ENCODE measurements at regions not wholly inside any gene's neighbourhood (a gene's known extent, or its start where the extent isn't known, plus 50 kb on each side); places are given as distances from the start of the nearest gene placed in this dataset.
"Not testable (repeated sequence)": the region's sequence is repeated elsewhere in the genome, so short reads cannot be mapped to it uniquely, and the experiment has no call there.

- POLR2A ChIA-PET: no interaction called here
- CTCF ChIA-PET: interaction anchor here (0.6 kb wide), 1 partner anchor 349 kb away, joined by 3 read pairs; no protein-coding TSS in a partner anchor
- Mint-ChIP-seq H3K9me3 (ENCODE audit: unreplicated experiment) (no peaks in the 10 kb centered on the region), H3K4me3 (ENCODE audit: unreplicated experiment) (no peak overlapping the region), H3K27me3 (ENCODE audit: insufficient read depth, unreplicated experiment) (no peaks in the 10 kb centered on the region), H3K36me3 (ENCODE audit: insufficient read depth, unreplicated experiment) (no peaks in the 10 kb centered on the region), H3K4me1 (ENCODE audit: insufficient read depth, unreplicated experiment) (no peaks in the 10 kb centered on the region), H3K27ac (ENCODE audit: low read depth, unreplicated experiment) (no peak overlapping the region)
- no peak for DNase-seq (ENCODE audit: unreplicated experiment)
- intact Hi-C loops (cut with micrococcal nuclease): no loop called here
- TF ChIP-seq CTCF (IDR thresholded peaks at IDR 0.05; ENCODE audit: unreplicated experiment): no peak
- BruUV-seq (replicated peaks): no TSS peak
Measured at GRCh38 chrX:150100261-150100660, 162.0 kb upstream of the EOLA2 start.

DNA sequence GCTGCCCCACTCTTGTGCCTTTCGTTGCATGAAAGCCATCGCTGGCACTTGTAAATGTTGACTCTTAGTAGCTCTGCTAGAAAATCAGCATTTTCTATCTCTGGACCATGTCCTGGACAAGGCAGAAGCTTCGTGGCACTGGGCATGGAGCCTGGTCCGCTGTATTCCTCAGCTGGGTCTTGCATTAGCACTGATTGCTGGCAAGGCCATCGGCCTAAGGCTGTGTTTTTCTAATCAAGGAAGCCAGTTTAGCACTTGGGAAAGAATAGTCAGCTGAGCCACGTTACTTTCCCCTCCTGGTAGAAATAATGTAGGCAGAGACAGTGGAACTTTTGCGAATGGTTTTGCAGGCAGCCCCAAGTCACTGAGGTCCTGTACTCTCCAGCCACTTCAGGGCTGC, 180.2 kb upstream of the EOLA2 start:
- H3K27ac Mint-ChIP-seq (ENCODE audit: low read depth, unreplicated experiment): no peak overlapping the region
- intact Hi-C loops (cut with micrococcal nuclease): no loop called here
- no peak for TF ChIP-seq CTCF (IDR thresholded peaks at IDR 0.05; ENCODE audit: unreplicated experiment)

GRCh38 chrX:150119323-150119722, 181.0 kb upstream of the EOLA2 start:
- no peak overlapping the region for H3K4me3 Mint-ChIP-seq (ENCODE audit: unreplicated experiment)
- no peak for TF ChIP-seq CTCF (IDR thresholded peaks at IDR 0.05; ENCODE audit: unreplicated experiment)
- H3K27ac Mint-ChIP-seq (ENCODE audit: low read depth, unreplicated experiment): no peak overlapping the region

More for the DNA sequence above, 180.2 kb upstream of the EOLA2 start:
- H3K4me1 Mint-ChIP-seq (ENCODE audit: insufficient read depth, unreplicated experiment): no peaks in the 10 kb centered on the region
- H3K27me3 Mint-ChIP-seq (ENCODE audit: insufficient read depth, unreplicated experiment): peaks cover 25% of the 10 kb centered on the region
- no peak for DNase-seq (ENCODE audit: unreplicated experiment)
- no TSS peak for BruUV-seq (replicated peaks)
- peaks cover 2% of the 10 kb centered on the region for H3K9me3 Mint-ChIP-seq (ENCODE audit: unreplicated experiment)
- H3K4me3 Mint-ChIP-seq (ENCODE audit: unreplicated experiment): no peak overlapping the region
- CTCF ChIA-PET: no interaction called here
- H3K36me3 Mint-ChIP-seq (ENCODE audit: insufficient read depth, unreplicated experiment): no peaks in the 10 kb centered on the region
- POLR2A ChIA-PET: no interaction called here

GRCh38 chrX:150125045-150125444, 186.8 kb upstream of the EOLA2 start:
- POLR2A ChIA-PET; H3K4me1 Mint-ChIP-seq (ENCODE audit: insufficient read depth, unreplicated experiment); H3K4me3 Mint-ChIP-seq (ENCODE audit: unreplicated experiment); H3K9me3 Mint-ChIP-seq (ENCODE audit: unreplicated experiment); H3K27ac Mint-ChIP-seq (ENCODE audit: low read depth, unreplicated experiment); intact Hi-C loops (cut with micrococcal nuclease); H3K36me3 Mint-ChIP-seq (ENCODE audit: insufficient read depth, unreplicated experiment); DNase-seq (ENCODE audit: unreplicated experiment); BruUV-seq (replicated peaks): not testable (repeated sequence)
- CTCF ChIA-PET: interaction anchor here (0.6 kb wide), 1 partner anchor 96 kb away, joined by 3 read pairs; no protein-coding TSS in a partner anchor
- H3K27me3 Mint-ChIP-seq (ENCODE audit: insufficient read depth, unreplicated experiment): peaks cover 11% of the 10 kb centered on the region

More at GRCh38 chrX:150119323-150119722, 181.0 kb upstream of the EOLA2 start:
- H3K9me3 Mint-ChIP-seq (ENCODE audit: unreplicated experiment): peaks cover 7% of the 10 kb centered on the region
- no TSS peak for BruUV-seq (replicated peaks)
- no peaks in the 10 kb centered on the region for H3K36me3 Mint-ChIP-seq (ENCODE audit: insufficient read depth, unreplicated experiment)
- peaks cover 26% of the 10 kb centered on the region for H3K27me3 Mint-ChIP-seq (ENCODE audit: insufficient read depth, unreplicated experiment)
- CTCF ChIA-PET: no interaction called here
- POLR2A ChIA-PET: interaction anchor here (0.5 to 0.6 kb wide), 2 partner anchors 8 to 86 kb away, joined by 3 read pairs; no protein-coding TSS in a partner anchor
- no peaks in the 10 kb centered on the region for H3K4me1 Mint-ChIP-seq (ENCODE audit: insufficient read depth, unreplicated experiment)
- DNase-seq (ENCODE audit: unreplicated experiment): no peak
- intact Hi-C loops (cut with micrococcal nuclease): no loop called here

GRCh38 chrX:150127216-150127615, 188.9 kb upstream of the EOLA2 start:
- ChIA-PET POLR2A (no interaction called here), CTCF (interaction anchor here (0.6 kb wide), 1 partner anchor 324 kb away, joined by 3 read pairs; no protein-coding TSS in a partner anchor)
- peaks cover 7% of the 10 kb centered on the region for H3K9me3 Mint-ChIP-seq (ENCODE audit: unreplicated experiment)
- no peaks in the 10 kb centered on the region for H3K36me3 Mint-ChIP-seq (ENCODE audit: insufficient read depth, unreplicated experiment)
- H3K4me1 Mint-ChIP-seq (ENCODE audit: insufficient read depth, unreplicated experiment): no peaks in the 10 kb centered on the region
- no TSS peak for BruUV-seq (replicated peaks)
- no peak for TF ChIP-seq CTCF (IDR thresholded peaks at IDR 0.05; ENCODE audit: unreplicated experiment)
- no peak overlapping the region for H3K27ac Mint-ChIP-seq (ENCODE audit: low read depth, unreplicated experiment)
- H3K4me3 Mint-ChIP-seq (ENCODE audit: unreplicated experiment): no peak overlapping the region
- peaks cover 11% of the 10 kb centered on the region for H3K27me3 Mint-ChIP-seq (ENCODE audit: insufficient read depth, unreplicated experiment)
- intact Hi-C loops (cut with micrococcal nuclease): no loop called here
- DNase-seq (ENCODE audit: unreplicated experiment): no peak

All from MCF 10A (cell line).